Pulmonary artery endothelial cell (primary cell): ENCODE measurements at regions not wholly inside any gene's neighbourhood (a gene's known extent, or its start where the extent isn't known, plus 50 kb on each side); places are given as distances from the start of the nearest gene placed in this dataset.
"Not testable (repeated sequence)": the region's sequence is repeated elsewhere in the genome, so short reads cannot be mapped to it uniquely, and the experiment has no call there.

Experiments
- DNase-seq: peaks from one replicate; pipeline ENCODE4 v3.0.0-alpha.2; 2011; ENCODE audit warnings: low read depth, low spot score

GRCh38 chr3:74978684-74979083 is 364.2 kb upstream of the CNTN3 start:
- no peak for DNase-seq

DNA sequence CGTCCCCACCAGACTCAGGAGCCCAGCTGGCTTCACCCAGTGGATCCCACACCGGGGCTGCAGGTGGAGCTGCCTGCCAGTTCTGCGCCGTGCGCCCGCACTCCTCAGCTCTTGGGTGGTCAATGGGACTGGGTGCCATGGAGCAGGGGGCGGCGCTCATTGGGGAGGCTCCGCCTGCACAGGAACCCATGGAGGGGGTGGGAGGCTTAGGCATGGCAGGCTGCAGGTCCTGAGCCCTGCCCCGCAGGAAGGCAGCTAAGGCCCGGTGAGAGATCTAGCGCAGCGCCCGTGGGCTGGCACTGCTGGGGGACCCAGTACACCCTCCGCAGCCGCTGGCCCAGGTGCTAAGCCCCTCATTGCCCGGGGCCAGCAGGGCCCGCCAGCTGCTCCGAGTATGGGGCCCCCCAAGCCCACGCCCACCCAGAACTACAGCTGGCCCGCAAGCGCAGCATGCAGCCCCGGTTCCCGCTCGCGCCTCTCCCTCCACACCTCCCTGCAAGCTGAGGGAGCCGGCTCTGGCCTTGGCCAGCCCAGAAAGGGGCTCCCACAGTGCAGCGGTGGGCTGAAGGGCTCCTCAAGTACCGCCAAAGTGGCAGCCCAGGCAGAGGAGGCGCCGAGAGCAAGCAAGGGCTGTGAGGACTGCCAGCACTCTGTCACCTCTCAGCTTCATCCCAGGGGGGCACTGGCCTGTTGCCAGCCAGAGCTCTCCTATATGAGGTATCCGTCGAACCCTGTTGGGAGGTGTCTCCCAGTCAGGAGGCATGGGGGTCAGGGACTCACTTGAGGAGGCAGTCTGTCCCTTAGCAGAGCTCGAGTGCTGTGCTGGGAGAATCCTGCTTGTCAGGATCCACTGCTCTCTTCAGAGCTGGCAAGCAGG is 370.8 kb upstream of the CNTN3 start:
- DNase-seq: not testable (repeated sequence)

DNA sequence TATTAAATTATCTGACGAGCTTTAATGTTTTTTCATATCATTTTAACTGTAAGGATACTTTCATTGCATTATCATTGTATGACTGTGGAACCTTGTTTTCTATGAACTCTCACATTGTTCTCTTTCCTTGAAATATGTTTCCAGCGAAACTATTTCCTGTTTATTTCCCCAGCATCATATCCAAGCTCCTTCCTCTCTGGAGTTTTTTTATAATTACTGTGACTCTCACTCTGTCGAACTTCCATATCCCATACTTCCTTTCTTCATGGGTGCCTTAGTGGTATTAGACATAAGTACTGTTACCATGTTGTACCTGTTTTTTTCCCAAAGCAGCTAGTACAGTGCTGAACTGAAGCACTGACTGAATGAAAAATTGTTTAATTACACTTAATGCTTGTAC is 373.6 kb upstream of the CNTN3 start:
- DNase-seq: no peak

GRCh38 chr3:74992898-74993297 is 378.4 kb upstream of the CNTN3 start:
- DNase-seq: no peak

DNA sequence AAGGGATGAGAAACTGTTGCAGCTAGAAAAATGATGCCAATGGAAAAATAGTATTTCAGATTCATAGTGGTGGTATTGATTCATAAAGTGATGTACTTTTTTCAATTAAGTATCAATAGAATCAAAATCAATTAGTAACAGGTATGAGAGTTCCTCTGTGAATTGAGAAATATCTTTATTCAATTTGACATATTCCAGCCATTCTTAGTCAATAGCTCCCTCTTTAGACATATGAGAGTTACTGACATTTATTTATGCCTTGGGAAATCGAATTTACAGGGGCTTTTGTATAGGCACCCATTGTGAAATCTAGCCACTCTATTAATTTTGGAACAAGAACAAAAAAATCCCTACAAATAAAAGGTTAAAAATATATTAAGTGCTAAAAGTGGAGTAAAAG is 386.9 kb upstream of the CNTN3 start:
- DNase-seq: no peak

GRCh38 chr3:75012791-75013331 is 398.4 kb upstream of the CNTN3 start:
- no peak for DNase-seq

DNA sequence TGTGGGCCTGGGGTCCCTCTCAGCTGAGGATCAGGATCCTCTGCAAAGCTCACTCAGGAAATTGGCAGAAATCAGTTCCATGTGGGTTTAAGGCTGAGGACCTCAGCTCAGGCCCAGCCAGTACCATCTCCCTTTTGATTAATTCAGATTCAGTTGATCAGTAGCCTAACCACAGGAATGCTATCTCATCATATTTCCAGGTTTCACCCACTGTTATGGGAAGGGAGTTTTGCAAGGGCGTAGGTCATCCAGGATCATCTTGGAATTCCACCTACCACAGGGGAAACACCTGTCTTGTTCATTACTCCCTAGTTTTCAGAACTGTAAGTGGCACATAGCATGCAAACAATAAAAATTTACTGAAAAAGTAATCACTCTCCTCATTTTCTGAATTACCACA is 399.5 kb upstream of the CNTN3 start:
- DNase-seq: no peak

GRCh38 chr3:75015280-75015679 is 400.8 kb upstream of the CNTN3 start:
- DNase-seq: no peak

DNA sequence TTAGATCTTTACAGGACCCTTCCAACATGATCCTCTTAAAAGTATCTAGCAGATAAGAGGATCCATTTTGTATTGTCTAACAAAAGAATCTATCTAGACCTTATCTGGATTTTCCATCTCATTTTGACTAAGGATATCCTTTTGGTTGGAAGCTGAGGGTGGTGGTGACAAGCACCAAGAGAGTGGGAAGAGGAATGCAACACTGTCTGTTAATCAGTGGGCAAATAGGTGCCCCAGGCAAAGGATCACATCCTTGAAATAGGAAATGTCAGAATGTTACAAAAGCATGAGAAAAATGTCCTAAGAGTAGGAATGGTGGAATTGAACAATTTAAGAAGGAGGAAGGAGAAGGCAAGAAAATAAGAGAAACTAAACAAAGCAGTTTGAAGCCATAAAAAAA is 420.7 kb upstream of the CNTN3 start:
- DNase-seq: no peak

DNA sequence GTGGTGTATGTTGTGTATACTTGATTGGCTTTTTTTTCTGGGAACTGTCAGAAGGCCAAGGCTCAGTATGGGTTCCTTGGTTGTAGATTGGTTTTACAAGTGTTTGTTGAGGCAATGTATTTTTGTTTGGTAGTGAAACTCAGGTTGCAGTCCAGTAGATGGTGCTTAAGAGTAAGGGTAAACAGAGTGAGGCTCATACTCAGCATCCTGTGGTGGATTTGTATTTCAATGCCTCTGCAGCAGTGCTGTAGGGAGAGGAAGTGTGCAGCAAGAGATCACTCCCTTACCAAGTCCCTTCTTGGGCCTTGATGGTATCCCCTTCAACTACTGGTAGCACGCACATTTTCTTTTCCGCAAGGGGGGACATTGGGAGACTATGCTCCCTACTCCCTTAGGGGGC is 428.5 kb upstream of the CNTN3 start:
- no peak for DNase-seq

DNA sequence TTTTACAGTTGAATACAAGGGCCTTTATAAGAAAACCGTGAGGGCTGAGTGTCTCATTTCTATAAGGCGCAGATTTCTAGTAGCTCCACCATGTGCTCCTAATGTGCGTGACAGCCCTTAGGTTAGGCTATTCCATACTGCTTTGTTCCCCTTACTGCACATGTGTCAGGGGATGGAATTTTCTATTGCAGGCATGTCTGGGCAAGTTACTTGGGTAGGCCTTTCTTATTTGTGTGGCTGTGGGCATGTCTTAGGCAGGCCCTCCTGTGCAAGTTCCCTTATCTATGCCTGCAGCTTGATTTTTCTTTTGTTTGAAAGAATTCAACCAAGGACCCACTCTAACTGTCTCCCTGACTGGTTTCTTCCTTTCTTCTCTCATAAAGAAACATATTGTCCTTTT is 434.2 kb upstream of the CNTN3 start:
- DNase-seq: no peak

GRCh38 chr3:75049533-75049932 is 435.1 kb upstream of the CNTN3 start:
- DNase-seq: no peak

DNA sequence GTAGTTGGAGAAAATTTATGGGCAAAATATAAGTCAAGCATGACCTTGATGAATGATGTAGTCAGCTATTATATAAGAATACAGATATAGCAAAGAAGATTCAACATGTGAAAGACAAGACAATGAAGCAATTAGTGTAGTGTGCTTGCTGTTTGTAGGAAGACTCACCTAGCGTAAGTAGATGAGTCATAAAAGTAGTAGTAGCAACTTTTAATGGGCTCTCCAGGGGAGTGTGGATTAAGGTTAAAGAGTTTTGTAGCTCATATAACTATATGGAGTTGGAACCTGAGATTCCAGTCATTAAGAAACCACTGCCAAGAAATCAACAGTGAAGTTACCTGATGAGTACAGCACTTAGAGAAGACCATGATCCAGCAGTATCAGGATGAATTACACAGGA is 444.7 kb upstream of the CNTN3 start:
- DNase-seq: no peak

DNA sequence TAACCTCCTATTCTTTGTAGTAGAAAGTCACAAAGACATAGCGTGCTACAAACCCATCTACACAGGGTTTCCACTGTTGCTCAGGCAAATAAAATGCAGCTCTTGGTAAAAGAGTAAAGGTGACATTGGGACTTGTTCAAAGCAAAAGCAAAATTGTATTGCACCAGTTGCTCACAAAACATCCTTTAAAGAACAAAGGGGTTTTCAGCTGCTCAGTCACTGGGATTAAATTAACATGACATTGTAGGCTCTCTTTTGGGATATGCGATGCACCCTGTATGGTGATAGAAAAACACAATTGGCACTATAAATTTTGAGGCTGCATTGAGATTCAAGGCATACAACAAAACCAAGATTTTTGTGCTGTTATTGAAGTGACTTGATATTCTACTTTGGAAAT is 447.3 kb upstream of the CNTN3 start:
- no peak for DNase-seq

GRCh38 chr3:75075158-75075557 is 460.7 kb upstream of the CNTN3 start:
- DNase-seq: no peak

DNA sequence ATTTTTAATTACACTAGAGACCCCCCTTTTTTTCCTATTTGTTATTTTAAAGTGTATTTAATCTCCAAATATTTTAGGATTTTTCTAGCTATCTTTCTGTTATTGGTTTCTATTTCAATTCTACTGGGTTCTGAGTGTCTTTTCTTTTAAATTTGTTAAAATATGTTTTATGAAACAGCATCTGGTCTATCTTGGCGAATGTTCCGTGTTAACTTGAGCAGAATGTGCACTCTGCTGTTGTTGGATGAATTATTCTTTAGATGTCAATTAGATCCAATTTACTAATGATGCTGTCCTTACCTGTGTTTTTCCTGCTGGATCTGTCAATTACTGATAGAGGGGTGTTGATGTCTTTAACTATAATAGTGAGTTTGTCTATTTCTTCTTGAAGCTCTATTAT is 462.0 kb upstream of the CNTN3 start:
- DNase-seq: no peak

DNA sequence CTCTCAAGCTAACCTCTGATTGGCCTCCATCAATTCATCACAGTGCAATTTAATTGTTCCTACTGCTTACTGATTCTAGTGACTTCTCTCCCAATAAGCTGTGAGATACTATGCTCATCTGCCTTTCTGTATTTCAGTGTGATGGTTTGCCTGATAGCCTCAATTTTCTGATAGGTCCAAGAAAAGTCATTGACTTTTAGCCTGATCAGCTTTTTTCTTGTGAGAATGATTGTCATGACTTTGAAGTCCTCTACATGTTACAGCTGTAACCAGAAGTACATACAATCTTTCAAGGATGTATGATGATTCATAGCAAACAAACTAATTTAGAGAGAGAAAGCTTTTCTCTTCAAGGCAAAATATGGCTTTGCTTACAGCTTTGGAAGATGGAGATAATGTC is 463.8 kb upstream of the CNTN3 start:
- DNase-seq: no peak

GRCh38 chr3:75082845-75083244 is 468.4 kb upstream of the CNTN3 start:
- no peak for DNase-seq

GRCh38 chr3:75089841-75090240 is 475.4 kb upstream of the CNTN3 start:
- DNase-seq: no peak

GRCh38 chr3:75101329-75102147 is 487.1 kb upstream of the CNTN3 start:
- no peak for DNase-seq

DNA sequence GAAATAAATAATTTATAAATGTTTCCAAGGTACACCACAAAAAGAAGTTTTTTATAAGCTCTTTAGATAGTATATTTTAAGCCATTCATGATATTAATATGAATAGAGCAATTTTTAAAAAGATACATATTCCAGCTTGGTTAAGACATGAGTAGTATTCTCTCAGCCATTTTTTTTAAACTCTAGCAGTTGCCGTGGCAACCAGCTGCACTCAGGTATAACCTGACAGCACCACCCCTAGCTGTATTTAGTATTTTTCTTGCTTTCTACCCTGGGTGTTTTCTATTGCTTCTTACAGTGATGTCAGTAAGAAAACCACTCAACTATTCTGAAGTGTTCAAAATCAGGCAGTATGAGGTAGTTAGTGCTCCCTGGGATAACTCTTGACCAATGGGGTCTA is 496.3 kb upstream of the CNTN3 start:
- no peak for DNase-seq

DNA sequence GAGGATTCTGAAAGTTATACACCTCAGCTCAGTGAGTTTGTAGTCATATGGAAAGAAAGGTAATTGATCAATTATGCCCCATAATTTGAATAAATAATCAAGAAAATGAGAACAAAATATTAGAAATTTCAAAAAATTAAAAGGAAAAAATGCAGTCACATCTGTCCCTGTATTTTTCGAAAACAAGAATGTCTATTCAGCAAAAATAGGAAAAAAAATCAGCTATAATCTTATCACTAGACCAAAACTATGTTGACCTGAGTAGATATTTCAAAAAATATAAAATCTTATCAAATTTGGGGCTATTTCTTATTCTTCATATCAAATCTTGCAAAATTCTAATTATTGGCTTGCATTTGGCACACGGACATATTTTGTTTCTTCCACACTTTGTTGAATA is 501.2 kb upstream of the CNTN3 start:
- DNase-seq: no peak

- no peak for DNase-seq
These were observed 504.3 kb upstream of the CNTN3 start for GRCh38 chr3:75118779-75119178.
